T-helper 1 cell (primary cell): ENCODE measurements at regions not wholly inside any gene's neighbourhood (a gene's known extent, or its start where the extent isn't known, plus 50 kb on each side); places are given as distances from the start of the nearest gene placed in this dataset.

Experiments
- DNase-seq, 5 donors: peaks; one replicate each; pipeline ENCODE4 v3.0.0-alpha.2; 2012 to 2020

DNA sequence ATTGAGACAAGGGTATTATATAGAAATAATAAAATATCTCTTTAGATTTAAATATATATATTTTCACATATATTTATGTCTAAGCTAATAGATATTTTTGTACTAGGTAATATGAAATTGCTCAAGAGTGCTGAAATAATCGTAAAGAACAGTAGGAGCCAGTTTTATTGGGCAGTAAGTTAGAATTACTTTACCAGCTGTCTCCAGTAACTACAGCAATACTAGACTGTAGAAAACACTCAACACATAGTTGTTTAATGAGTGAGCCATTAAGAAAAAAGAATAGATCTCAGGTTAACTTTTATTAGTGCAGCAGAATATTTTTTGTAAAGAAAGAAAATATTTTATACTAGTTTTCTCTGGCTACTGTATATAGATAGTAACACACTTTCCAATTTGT lies 715.2 kb downstream of the TRIML1 start:
- DNase-seq, result no peak

DNA sequence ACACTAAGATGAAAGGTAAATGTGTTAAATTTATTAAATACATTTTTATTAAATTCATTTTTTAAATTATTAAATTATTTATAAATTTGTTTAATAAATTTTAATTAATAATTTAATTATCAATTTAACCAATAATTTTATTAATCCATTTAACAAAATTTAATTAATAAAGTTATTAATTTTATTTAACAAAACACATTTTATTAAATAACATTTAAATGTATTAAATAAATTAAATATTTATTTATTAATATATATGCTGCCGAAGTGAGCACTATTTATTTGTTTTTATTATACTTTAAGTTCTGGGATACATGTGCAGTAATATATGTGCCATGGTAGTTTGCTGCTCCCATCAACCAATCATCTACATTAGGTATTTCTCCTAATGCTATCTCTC lies 719.5 kb downstream of the TRIML1 start:
- DNase-seq, result no peak

DNA sequence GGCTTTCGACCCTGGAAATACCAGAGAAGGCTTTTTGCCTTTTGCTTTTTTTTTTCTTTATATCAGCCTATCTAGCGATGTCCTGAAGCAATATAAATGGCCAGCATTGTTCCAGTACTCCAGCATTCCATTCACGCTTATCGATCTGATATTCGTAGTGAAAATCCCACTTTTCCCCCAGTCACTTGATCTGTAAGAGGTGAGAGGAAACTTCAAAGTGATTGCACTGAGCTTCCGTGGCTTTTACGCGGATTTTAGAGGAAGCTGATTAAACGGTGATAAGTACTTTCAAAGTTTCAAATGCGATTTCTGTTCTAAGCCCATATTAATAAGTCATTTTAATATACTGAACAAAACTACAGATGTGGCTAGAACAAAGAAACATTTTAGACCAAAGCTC lies 725.5 kb downstream of the TRIML1 start:
- DNase-seq, result no peak

DNA sequence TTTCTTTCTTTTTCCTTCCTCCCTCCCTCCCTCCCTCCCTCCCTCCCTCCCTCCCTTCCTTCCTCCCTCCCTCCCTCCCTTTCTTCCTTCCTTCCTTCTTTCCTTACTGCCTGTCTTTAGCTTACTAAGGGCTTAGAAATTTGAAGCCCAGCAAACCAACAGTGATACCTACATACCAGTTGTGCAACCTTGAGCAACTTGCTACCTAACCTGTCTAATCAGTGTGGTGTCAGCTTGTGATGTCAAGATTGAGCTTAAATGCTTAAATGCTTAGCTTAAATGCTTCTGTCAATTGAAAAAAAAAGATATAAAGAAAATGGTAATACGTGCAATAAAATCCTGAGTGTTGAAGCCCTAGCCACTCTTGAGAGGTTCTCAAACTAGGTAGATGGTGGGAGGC lies 728.6 kb downstream of the TRIML1 start:
- DNase-seq, result no peak

DNA sequence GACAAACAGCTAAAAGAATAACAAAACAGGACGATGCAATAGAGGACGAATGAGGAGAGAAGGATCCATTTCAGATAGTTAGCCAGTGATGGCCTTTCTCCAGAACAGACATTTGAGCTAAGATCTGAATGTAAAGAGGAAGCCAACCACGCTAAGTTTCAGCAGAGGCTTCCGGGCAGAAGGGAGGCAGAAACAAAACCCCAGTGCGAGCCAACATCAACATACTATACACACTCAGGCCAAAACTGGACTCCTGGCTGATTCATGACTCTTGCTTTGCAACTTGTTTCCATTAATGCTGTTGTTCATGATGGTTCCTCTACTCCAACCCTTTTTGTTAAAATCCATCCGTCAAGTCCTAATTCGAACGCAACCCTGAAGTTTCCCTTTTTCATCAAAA lies 730.3 kb downstream of the TRIML1 start:
- no peak for DNase-seq

DNA sequence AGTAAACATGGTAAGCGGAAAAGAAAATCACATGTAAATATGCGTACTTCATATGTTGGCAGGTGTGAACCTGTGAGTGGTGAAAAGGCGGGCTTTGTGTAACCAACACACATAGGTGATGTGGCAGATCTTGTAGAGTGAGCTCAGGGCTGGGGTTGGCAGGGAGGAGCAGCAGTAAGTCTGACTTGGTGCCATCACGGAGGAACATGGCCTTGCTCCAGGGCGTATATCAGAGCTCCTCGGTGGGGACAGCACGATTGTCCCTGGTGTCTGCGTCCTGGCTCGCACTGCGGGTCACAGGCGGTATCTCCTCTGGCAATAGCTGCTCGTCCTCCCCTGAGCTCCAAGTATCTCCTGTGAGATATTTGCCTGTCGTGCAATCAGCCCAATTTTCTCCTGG lies 733.6 kb downstream of the TRIML1 start:
- no peak for DNase-seq

DNA sequence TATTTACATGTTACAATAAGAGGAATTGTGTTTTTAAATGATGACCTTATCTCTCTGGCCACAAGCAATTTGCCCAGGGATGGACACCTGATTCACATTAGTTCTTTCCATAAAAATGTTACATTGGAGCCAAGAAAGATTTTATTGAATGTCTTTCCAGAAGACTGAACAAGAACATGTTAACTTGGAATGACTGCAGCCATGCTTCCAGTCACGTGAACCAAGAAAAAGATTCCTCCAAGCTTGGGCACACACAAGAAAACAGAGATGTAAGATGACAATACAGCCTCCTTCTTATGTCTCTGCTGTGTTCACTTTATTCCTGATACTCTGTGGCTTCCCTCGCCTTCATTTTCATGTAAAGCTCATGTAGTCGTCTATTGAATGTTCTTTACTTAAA lies 737.6 kb downstream of the TRIML1 start:
- DNase-seq, result no peak

DNA sequence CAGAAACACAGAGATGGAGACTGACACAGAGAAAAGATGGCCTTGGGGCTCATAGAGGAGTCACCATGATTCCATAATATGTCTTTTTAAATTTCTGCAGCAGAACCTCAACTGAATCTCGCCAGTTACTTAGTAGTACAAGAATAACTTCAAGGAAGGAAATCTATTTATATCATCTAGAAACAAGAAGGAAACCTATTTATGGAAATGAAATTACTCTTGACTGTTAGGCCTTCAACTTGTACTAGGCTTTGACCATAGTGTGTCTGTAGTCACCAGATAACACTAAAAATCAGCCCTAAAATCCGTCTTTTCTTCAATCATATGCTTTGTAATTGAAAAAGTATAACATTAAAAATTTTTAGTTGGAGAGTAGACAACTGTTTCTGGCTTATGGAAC lies 740.4 kb downstream of the TRIML1 start:
- DNase-seq, result no peak

DNA sequence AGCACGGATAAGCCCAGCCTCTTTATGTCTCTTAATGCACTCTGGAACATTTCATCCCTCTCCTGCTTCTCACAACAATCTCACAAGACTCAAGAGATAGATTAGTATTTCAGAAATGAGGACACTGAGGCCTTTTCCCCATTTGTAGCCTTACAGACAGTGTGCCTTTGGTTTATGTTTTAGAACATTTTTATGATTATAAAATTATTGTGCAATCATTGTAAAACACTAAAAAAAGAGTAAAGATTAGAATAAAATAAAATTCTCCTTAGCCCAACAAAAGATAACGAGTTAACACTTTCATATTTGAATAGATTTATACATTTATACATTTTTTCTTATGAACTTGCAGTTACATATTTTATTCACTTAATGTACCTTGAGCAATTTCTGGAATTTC lies 748.7 kb downstream of the TRIML1 start:
- no peak for DNase-seq

DNA sequence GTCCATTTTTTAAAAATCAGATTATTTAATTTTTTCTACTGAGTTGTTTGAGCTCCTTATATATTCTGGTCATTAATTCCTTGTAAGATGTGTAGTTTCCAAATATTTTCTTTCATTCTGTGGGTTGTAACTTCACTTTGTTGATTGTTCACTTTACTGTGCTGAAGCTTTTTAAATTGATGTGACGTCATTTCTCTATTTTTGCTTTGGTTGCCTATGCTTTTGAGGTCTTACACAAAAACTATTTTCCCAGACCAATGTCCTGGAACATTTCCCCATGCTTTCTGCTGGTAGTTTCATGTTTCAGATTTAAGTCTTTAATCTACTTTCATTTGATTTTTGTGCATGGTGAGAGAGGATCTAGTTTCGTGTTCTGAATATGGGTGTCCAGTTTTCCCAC lies 753.6 kb downstream of the TRIML1 start:
- no peak for DNase-seq

DNA sequence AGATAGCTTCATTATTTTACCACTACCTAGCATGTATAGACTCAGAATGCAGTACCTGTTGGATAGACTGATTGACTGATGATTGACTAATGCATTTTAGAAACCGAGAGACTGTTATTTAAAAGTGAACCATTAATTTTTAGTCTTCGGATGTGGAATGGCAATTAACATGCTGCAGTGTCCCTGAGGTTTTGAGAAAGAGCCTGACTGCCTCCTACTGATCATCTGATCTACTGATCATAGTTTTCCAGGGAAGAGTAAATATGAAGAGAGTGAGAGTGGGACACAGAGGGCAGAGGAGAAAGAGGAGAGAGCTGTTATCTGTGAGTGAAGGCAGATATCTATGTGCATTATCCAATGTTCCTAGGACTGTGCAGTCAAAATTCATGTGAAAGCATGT lies 764.7 kb downstream of the TRIML1 start:
- no peak for DNase-seq

DNA sequence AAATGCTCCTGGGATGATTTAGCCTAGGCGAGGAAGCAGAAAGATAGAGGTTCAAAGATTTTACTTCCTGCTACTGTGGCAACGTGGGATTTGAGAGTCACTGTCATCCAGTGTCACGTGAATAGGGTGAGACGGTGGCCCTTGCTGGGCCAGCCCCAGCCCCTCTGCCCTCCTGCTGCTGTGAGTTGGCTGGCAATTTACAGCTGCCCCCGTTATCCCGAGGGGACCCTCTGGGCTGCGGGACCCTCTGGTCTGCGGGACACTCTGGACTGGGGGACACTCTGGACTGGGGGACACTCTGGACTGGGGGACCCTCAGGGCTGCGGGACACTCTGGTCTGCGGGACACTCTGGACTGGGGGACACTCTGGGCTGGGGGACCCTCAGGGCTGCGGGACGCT lies 765.4 kb downstream of the TRIML1 start:
- DNase-seq, result no peak

DNA sequence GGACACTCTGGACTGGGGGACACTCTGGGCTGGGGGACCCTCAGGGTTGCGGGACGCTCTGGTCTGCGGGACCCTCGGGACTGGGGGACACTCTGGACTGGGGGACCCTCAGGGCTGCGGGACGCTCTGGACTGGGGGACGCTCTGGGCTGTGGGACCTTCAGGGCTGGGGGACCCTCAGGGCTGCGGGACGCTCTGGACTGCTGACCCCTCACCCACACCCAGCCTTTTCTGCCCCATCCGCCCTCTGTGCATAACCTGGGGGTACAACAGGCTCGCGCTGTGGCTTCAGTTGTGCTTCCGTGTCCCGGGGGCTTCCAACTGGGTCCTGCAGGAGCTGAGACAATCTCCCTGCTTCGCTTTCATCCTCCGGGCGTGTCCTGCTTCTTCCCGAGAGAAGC lies 766.0 kb downstream of the TRIML1 start:
- DNase-seq, result no peak

DNA sequence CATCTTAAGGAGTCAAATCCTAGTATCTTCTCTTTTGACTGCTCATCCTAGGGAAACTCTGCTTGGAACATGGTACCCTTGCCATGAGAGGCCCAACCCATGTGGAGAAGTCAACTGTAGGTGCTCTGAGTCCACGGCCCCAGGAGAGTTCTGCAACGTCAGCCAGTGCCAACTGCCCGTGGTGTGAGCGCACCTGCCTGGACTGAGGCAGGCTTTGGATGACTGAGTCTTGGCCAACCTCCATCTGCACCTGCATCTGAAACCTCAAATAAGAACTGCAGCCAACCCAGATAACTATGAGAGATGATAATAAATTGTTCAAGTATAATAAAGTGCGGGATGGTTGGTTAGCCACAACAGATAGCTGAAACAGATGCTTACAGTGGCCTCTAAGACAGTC lies 772.0 kb downstream of the TRIML1 start:
- no peak for DNase-seq

DNA sequence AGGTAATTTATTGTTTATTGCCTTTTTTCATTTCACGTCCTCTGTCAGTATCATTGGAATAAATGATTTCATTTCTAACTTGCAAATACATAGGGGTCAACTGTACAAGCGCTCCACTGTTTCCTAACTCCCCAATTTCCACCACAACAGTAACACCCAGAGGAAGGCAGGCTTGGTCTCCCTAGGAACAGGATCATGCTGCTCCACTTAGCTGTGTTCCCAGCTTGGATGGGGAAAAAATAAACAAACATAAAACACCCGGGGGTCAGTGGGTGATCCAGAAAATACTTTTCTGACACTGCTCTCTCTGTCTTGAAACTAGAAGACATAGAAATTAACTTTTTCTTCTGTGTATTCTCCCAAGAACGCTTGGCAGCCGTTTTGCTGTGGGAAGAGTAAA lies 772.5 kb downstream of the TRIML1 start:
- no peak for DNase-seq

DNA sequence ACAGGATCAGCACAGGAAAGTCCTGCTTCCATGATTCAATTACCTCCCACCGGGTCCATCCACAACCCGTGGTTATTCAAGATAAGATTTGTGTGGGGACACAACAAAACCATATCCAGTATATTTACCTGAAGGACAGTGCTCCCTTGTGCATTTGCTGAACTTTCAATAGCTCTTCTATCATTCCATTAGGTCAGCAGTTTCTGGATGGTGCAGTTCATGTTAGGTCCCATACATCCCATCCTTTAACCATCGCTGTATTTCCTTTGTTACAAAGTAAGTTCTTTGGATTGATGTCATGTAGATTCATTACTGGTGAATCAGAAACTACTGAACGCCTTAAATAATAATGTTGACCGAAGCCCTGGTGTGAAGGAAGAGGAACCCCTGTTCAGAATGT lies 775.9 kb downstream of the TRIML1 start:
- no peak for DNase-seq

DNA sequence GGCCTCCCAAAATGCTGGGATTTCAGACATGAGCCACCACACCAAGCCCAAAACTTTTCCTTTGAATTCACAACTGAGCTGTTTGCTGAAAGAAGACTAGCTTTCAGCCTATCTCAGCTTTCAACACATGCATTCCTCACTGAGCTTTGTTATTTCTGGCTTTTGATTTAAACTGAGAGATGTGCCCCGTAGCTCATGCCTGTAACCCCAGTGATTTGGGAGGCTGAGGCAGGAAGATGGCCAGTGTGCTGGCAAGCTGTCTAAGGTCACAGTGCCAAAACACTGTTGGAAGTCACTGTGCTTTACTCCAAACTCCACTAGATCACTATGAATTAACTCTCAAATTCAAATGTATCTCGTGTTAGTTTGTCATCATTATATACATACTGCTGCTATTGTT lies 779.5 kb downstream of the TRIML1 start:
- DNase-seq, result no peak

DNA sequence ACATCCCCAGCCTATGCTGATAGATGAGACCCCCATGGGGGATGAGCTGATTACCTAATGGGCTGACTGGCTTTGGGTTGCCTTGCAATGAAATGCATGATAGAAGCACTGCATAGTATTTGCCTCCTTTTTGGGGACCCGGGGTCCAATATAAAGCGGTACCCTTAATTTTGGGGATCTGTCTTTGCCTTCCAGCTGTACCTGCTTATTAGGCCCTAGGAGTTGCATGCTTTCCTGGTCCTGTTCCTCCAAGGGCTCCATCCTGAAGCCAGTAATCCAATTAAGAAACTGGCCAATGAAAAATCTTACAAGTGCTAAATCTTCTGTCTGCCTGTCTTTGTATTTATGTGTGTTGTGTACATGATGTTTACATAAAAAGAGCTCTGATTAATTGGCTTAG lies 791.6 kb downstream of the TRIML1 start:
- peak in 1 of 5 donors; percentile 1 for DNase-seq

DNA sequence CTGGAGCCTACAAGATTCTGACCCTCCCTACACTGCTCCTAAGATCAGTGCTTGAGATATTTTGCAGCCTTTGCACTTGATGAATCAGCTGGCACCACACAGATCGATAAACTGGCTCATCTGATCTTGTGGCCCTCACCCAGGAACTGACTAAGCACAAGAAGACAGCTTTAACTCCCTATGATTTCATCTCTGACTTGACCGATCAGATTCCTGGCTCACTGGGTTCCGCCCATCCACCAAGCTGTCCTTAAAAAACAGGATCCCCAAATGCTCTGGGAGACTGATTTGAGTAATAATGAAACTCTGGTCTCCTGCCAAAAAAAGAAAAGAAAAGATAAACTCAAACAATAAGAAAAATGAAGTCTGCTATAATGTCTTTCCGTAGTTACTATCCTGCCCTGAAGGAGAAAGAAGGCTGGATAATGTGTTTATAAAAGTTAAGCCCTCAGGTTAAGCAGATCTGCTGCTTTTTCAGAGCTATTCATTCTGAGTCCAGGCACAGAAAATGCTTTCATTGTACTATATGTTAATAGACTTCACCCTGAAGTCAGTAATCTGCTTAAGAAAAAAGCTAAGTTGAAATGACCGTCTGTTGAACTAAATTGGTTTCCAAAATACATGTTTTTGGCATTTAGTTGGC lies 795.2 kb downstream of the TRIML1 start:
- no peak for DNase-seq

DNA sequence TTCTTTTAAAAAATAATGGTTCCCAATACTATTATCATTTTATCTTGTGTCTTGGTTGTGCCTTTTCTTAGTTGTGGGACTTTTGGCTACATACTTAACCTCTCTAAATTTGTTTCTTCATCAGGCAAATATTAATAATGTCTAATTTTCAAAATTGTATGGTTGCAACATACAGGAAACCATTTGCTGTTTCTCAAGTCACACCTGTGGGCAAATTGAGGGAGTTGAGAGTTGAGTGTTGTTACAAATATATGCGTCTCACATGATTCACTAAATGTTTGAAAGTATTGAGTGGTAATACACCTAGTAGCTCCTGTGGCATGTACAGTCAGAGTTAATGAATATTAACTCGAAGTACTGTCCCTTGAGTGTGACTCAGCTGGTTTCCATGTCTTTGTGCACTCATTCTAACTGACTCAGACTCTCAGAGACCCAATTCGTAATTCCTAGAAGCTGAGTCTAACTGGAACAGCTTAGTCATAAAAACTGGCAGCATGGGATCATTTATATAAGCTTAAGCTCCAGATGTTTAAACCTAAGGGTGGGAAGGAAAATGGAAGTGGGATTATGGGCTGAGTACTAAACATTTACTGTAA lies 802.4 kb downstream of the TRIML1 start:
- DNase-seq, result no peak

DNA sequence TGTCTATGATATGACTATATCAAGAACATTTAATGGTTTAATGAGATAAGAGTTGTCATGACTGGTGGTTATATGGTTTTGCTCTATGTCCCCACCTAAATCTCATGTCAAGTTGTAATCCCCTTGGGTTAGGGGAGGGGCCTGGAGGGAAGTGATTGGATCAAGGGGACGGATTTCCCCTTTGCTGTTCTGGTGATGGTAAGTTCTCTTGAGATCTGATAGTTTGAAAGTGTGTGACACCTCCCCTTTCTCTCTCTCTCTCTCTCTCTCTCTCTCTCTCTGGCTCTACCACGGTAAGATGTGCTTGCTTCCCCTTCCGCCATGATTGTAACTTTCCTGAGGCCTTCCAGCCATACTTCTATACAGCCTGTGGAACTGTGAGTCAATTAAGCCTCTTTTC lies 803.4 kb downstream of the TRIML1 start:
- DNase-seq, result no peak

DNA sequence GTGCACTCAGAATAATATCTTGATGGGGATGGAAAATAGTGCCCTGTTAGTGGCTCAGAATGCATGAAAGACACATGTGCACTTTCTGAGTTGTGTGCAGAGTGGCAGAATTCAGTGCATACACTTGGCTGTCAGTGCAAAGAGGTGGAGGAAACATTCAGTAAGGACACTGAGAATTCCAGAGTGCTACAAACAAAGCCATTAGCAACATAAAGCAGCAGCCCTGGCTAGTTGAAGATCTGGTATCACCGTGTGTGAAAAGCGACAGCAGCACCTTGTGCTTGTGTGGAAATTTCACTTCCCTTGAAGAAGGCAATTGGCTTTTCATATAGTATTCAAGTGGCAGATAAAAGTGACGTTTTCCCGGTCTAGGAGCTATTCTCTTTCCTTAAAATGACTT lies 810.4 kb downstream of the TRIML1 start:
- no peak for DNase-seq

DNA sequence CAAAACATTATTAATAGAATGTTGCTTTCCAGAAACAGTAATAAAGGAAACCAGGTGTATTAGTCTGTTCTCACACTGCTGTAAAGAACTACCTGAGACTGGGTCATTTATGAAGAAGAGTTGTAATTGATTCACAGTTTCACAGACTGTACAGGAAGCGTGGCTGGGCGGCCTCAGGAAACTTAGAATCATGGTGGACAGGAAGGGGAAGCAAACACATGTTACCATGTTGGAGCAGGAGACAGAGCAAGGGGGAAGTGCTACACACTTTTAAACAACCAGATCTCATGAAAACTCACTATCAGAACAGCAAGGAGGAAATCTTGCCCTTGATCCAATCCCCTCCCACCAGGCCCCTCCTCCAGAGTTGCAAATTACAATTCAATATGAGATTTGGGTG lies 815.8 kb downstream of the TRIML1 start:
- DNase-seq, result no peak

DNA sequence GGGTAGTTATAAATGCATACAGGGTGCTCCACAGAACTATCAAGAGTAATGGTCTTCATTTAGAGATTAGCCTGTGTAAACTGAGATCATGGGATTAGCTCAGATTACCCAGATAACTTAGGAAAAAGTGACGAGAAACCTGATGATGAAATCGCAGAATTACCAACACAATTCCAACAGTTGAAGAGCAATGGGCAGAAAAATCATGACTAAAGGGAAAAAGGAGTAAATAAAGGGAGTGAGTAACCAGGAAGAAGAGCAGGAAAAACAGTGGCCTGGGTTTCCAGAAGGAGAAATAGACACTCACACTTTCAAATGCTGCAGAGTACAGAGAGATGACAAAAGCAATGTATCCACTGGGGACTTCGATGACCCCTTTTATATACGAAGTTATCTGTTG lies 817.3 kb downstream of the TRIML1 start:
- DNase-seq, result no peak

DNA sequence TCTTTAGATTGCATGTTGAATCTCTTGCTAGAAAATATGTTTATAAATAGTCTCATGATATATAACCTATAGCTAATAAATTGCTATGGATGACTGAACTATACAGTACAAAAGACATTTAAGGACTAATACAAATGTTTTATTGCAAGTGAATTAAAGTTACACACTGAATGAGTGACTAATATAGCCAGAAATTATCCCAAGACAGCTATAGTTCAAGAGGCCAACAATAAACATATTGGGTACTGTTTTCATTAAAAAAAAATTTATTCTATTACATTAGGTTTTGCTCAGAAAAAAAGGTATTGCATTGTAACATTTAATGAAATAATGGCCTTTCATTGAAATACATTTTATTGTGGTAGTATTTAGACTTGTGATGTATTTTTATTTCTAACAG lies 819.1 kb downstream of the TRIML1 start:
- DNase-seq, result no peak
